M059J (cell line): ENCODE measurements at regions not wholly inside any gene's neighbourhood (a gene's known extent, or its start where the extent isn't known, plus 50 kb on each side); places are given as distances from the start of the nearest gene placed in this dataset.

ENCODE experiments used
- DNase-seq: peaks from one replicate; pipeline ENCODE4 v3.0.0-alpha.2; 2012; ENCODE audit warnings: low read depth

- DNase-seq = no peak
These were observed 327.5 kb upstream of the UMPS start for GRCh38 chr3:124402791-124403190.

GRCh38 chr3:124404621-124405020 lies 325.6 kb upstream of the UMPS start:
- DNase-seq = no peak

GRCh38 chr3:124407260-124407659 lies 323.0 kb upstream of the UMPS start:
- peak; percentile 36 for DNase-seq

- DNase-seq = peak; percentile 85
These were observed 320.5 kb upstream of the UMPS start for GRCh38 chr3:124409650-124410275.

GRCh38 chr3:124410471-124410870 lies 319.8 kb upstream of the UMPS start:
- peak; percentile 28 for DNase-seq

- no peak for DNase-seq
These were observed 318.5 kb upstream of the UMPS start for GRCh38 chr3:124411728-124412127.

GRCh38 chr3:124412644-124413043 lies 317.6 kb upstream of the UMPS start:
- DNase-seq = no peak

- no peak for DNase-seq
These were observed 316.9 kb upstream of the UMPS start for GRCh38 chr3:124413393-124413792.

GRCh38 chr3:124413989-124414598 lies 316.2 kb upstream of the UMPS start:
- peak; percentile 12 for DNase-seq

- no peak for DNase-seq
These were observed 314.7 kb upstream of the UMPS start for GRCh38 chr3:124415446-124415960.

GRCh38 chr3:124419303-124419702 lies 310.9 kb upstream of the UMPS start:
- DNase-seq = no peak

- DNase-seq = no peak
These were observed 309.9 kb upstream of the UMPS start for GRCh38 chr3:124420392-124420791.

- no peak for DNase-seq
These were observed 307.4 kb upstream of the UMPS start for GRCh38 chr3:124422805-124423204.

- no peak for DNase-seq
These were observed 305.9 kb upstream of the UMPS start for GRCh38 chr3:124424396-124424795.

GRCh38 chr3:124425972-124426371 lies 304.3 kb upstream of the UMPS start:
- no peak for DNase-seq

GRCh38 chr3:124428372-124429128 lies 301.7 kb upstream of the UMPS start:
- DNase-seq = peak; percentile 89

GRCh38 chr3:124429129-124429815 lies 301.0 kb upstream of the UMPS start:
- peak; percentile 97 for DNase-seq

- no peak for DNase-seq
These were observed 298.8 kb upstream of the UMPS start for GRCh38 chr3:124431331-124431994.

GRCh38 chr3:124434176-124434575 lies 296.1 kb upstream of the UMPS start:
- no peak for DNase-seq

- DNase-seq = no peak
These were observed 294.8 kb upstream of the UMPS start for GRCh38 chr3:124435467-124435866.

GRCh38 chr3:124438813-124439212 lies 291.4 kb upstream of the UMPS start:
- DNase-seq = no peak

GRCh38 chr3:124439603-124440002 lies 290.6 kb upstream of the UMPS start:
- DNase-seq = no peak
